ENCODE measurements at regions not wholly inside any gene's neighbourhood (a gene's known extent, or its start where the extent isn't known, plus 50 kb on each side); places are given as distances from the start of the nearest gene placed in this dataset.

DNA sequence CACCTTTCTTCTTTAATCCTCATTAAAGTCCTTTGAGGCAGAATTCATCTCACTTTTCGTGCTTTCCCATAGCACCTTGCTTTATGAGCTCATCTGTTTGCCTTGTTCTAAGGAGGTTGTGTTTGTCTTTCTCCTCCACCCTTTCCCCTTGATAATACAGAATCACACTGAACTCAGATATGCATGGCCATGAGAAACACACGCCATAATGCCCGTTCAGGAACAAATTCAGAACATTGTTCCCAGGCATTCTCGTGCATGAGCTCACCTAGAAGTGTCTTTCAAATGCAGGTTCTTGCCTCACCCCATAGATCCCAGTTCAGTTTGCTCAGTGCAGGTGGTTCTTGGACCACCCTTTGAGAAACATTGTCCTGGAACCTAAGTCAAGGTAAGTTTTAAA lies 71.1 kb downstream of the TMEM114 start:
- Mint-ChIP-seq H3K36me3 (ENCODE audit: low read depth) (no peaks in the 10 kb centered on the region), H3K27ac (no peak overlapping the region), H3K4me3 (no peak overlapping the region), H3K27me3 (ENCODE audit: insufficient read depth) (no peaks in the 10 kb centered on the region), H3K9me3 (no peaks in the 10 kb centered on the region), H3K4me1 (ENCODE audit: low read depth) (no peaks in the 10 kb centered on the region)
- DNase-seq (ENCODE audit: low spot score): no peak
- intact Hi-C loops (cut with micrococcal nuclease): no loop called here

DNA sequence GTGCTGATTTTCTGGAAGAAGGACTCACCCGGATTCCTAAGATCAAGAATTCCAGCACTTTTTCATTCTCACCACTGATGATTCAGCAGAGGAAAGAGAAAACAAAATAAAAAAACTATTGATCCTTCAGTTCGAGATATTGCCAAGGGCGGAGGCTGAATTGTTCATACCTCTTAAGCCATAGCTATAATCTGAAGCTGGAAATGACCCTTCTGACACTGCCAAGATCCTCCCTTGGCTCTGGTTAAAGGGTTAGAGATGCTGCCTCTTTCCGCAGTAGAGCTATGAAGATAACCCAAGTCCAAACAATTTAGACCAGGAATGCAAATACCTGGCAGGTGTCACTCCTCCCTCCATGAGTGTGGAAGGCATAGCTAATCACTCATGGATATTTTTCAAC lies 73.0 kb downstream of the TMEM114 start:
- H3K4me3 Mint-ChIP-seq: no peak overlapping the region
- intact Hi-C loops (cut with micrococcal nuclease): no loop called here
- H3K36me3 Mint-ChIP-seq (ENCODE audit: low read depth): no peaks in the 10 kb centered on the region

DNA sequence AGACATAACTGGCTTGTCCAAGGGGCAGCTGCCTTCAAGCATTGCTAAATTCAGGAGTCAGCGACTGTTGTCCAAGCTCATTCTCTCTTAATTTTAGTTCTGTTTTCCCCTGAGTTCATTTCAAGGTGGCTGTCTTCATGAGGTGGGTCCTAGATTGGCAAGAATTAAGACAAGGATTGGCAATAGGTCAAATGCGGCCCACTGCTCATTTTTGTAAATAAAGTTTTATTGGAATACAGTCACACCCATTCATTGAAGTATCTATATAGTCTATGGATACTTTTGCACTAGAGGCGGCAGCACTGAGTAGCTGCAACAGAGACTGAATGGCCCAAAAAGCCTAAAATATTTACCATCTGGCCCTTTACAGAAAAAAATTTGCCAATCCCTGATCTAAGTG lies 73.8 kb downstream of the TMEM114 start:
- Mint-ChIP-seq H3K27ac (no peak overlapping the region), H3K4me3 (no peak overlapping the region), H3K36me3 (ENCODE audit: low read depth) (no peaks in the 10 kb centered on the region), H3K27me3 (ENCODE audit: insufficient read depth) (no peaks in the 10 kb centered on the region), H3K9me3 (no peaks in the 10 kb centered on the region), H3K4me1 (ENCODE audit: low read depth) (no peaks in the 10 kb centered on the region)
- DNase-seq (ENCODE audit: low spot score): no peak
- intact Hi-C loops (cut with micrococcal nuclease): no loop called here

More for the DNA sequence above, 73.0 kb downstream of the TMEM114 start:
- Mint-ChIP-seq H3K27ac (no peak overlapping the region), H3K4me1 (ENCODE audit: low read depth) (no peaks in the 10 kb centered on the region), H3K27me3 (ENCODE audit: insufficient read depth) (no peaks in the 10 kb centered on the region), H3K9me3 (no peaks in the 10 kb centered on the region)
- DNase-seq (ENCODE audit: low spot score): no peak

DNA sequence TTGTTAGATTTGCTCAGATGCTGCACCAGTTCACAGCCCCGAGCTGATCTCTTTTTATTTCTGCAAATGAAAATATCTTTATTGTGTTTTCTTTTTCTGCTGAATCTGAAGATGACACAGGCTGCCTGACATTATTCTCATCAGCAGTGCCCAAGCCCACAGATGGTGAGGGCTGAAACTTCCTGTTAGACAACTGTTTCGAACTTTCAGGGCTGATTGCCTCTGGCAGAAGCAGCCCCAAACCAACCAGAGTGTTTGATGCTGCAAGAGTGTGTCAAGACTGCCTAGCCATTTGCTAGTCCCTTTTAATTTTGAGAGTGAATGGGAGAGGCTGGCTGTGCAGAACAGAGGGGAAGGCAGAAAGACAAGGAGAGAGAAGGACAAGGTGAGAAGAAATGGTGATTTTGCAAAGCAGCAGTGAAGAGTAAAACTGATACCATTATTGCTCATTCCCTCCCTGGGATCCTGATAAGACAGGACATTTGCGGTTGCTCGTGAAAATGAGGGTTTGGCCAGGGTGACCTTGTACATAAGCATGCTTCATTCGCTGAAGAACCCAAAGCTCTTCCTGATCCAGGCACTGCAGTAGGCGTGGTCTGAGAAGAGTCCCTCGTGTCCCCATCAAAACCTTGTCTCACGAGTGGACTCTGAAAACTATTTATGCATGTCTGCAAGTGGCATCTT lies 77.2 kb downstream of the TMEM114 start:
- Mint-ChIP-seq H3K9me3 (no peaks in the 10 kb centered on the region), H3K4me3 (no peak overlapping the region), H3K36me3 (ENCODE audit: low read depth) (no peaks in the 10 kb centered on the region), H3K27me3 (ENCODE audit: insufficient read depth) (no peaks in the 10 kb centered on the region), H3K4me1 (ENCODE audit: low read depth) (no peaks in the 10 kb centered on the region), H3K27ac (no peak overlapping the region)
- intact Hi-C loops (cut with micrococcal nuclease): no loop called here
- no peak for DNase-seq (ENCODE audit: low spot score)

DNA sequence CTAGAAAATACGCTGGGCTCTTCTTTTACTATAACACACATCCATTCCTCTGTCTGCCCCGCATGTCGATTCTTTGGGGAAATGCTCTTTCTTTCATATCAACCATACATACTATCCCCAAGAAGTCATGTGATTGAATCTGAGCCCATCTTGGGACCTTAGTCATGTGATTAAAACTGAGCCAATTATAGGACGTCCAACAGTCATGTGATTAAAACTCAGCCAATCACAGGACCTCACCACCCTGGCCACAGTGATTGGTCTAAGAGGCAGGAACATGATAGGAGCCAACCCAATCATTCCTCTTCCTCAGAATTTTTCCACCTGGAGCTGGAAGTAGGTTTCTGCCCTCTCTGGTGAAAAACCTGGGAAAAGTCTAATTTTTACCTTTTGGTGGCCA lies 78.8 kb downstream of the TMEM114 start:
- intact Hi-C loops (cut with micrococcal nuclease): no loop called here

DNA sequence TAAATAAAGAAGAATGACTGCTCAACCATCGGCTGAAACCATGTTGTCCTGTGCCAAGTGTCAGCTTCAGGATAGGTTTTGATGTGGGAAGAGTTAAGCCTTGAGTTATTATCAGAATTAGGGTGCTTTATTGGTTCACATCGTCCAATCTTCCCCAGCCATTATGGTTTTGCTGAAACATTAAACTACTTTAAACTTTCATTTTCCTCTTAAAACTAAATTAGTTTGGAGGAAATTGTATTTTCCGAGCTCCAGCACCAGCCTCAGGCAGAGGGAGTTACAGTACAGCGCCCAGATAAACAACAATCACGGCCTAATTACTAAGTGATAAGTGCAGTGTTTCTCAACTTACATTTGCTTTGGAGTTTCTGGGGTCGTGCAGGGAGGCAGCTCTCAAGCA lies 80.2 kb downstream of the TMEM114 start:
- DNase-seq (ENCODE audit: low spot score): no peak
- Mint-ChIP-seq H3K36me3 (ENCODE audit: low read depth) (no peaks in the 10 kb centered on the region), H3K4me1 (ENCODE audit: low read depth) (no peaks in the 10 kb centered on the region), H3K9me3 (no peaks in the 10 kb centered on the region), H3K4me3 (no peak overlapping the region), H3K27ac (no peak overlapping the region), H3K27me3 (ENCODE audit: insufficient read depth) (no peaks in the 10 kb centered on the region)
- intact Hi-C loops (cut with micrococcal nuclease): no loop called here

More for the DNA sequence above, 78.8 kb downstream of the TMEM114 start:
- Mint-ChIP-seq H3K36me3 (ENCODE audit: low read depth) (no peaks in the 10 kb centered on the region), H3K4me3 (no peak overlapping the region), H3K27me3 (ENCODE audit: insufficient read depth) (no peaks in the 10 kb centered on the region), H3K9me3 (no peaks in the 10 kb centered on the region), H3K4me1 (ENCODE audit: low read depth) (no peaks in the 10 kb centered on the region), H3K27ac (no peak overlapping the region)
- DNase-seq (ENCODE audit: low spot score): no peak

DNA sequence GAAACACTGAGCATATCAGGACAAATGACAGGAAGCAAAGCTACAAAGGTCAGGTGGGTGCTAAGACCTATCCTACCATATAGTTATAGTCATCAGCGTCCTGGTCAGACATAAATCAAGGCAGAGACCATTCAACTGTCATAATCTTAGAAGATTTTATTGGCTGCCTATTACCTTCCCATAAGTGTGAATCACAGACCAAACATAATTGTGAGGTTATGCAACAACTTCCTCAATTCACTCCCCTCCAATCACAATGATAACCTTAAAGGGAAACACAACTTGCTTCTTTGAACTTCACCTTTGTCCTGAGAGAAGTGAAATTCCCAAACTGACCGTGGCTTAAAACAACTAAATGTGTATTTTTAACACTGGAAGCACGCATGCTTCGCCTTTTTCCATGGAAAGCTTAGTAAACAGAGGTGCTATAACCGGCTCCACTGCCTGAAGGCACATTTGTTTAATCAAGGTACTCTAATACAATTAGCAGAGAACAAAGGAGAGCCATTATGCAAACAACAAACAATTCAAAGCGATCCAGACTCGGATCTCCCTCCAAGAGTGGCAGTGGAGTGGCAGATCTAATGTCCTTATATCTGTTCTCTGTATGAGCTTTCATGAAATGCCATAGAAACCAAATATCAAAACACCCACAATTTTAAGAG lies 84.9 kb downstream of the TMEM114 start:
- DNase-seq (ENCODE audit: low spot score): no peak
- Mint-ChIP-seq H3K27me3 (ENCODE audit: insufficient read depth) (no peaks in the 10 kb centered on the region), H3K9me3 (no peaks in the 10 kb centered on the region), H3K27ac (no peak overlapping the region), H3K4me1 (ENCODE audit: low read depth) (no peaks in the 10 kb centered on the region), H3K36me3 (ENCODE audit: low read depth) (no peaks in the 10 kb centered on the region), H3K4me3 (no peak overlapping the region)
- intact Hi-C loops (cut with micrococcal nuclease): no loop called here

DNA sequence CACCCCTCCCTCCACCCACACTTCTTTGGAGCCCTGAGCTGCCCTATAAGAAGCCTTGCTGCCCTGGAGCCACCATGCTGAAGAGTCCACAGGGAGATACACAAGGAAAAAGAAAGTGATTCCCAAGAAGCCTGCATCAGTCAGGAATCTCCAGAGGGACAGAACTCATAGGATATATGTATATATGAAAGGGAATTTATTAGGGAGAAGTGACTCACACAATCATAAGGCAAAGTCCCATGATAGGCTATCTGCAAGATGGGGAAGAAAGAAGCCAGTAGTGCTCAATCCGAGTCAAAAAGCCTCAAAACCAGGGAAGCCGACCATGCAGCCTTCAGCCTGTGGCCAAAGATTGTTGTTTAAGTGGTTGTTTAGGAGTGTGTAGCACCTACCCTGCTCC lies 87.9 kb downstream of the TMEM114 start:
- Mint-ChIP-seq H3K9me3 (no peaks in the 10 kb centered on the region), H3K27me3 (ENCODE audit: insufficient read depth) (no peaks in the 10 kb centered on the region), H3K4me3 (no peak overlapping the region), H3K27ac (no peak overlapping the region), H3K36me3 (ENCODE audit: low read depth) (no peaks in the 10 kb centered on the region), H3K4me1 (ENCODE audit: low read depth) (no peaks in the 10 kb centered on the region)
- no peak for DNase-seq (ENCODE audit: low spot score)
- intact Hi-C loops (cut with micrococcal nuclease): no loop called here

DNA sequence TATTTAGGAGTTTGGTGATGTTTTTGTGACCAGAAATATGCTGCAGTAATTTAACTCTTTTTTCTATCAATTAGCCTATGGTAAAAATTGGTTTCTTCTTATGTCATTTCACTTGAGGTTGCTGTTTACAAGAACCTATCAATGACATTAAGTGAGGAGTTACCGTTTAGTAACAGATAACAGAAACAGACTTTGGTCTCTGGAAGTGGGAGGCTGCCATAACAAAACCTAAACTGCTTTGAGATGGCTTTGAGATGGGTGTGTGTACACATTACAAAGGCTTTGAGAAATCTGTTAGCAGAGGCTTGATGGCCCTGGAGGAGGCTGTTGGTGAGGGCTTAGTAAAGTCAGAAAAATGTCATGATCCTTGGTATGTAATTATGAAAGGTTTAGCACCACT lies 90.0 kb downstream of the TMEM114 start:
- Mint-ChIP-seq H3K27me3 (ENCODE audit: insufficient read depth) (no peaks in the 10 kb centered on the region), H3K36me3 (ENCODE audit: low read depth) (no peaks in the 10 kb centered on the region), H3K9me3 (no peaks in the 10 kb centered on the region), H3K27ac (no peak overlapping the region), H3K4me1 (ENCODE audit: low read depth) (no peaks in the 10 kb centered on the region), H3K4me3 (no peak overlapping the region)
- intact Hi-C loops (cut with micrococcal nuclease): no loop called here
- DNase-seq (ENCODE audit: low spot score): no peak

DNA sequence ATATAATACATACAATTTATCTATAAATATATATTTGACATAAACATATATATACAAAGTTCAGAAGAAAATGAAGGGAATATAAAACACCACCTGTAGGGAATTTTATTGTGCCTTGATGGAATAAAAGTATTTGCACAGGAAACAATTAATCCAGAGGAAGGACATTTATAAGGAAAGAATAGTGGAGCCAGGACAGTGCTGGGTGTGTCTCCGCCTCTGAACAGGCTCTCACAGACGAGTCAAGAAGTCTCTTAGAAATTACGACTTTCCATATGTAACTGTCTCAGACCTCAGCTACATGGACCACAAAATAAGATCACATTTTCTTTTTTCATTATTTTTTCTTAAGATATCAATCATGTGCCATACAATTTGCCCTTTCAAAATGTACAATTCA lies 93.9 kb downstream of the TMEM114 start:
- no peaks in the 10 kb centered on the region for H3K27me3 Mint-ChIP-seq (ENCODE audit: insufficient read depth)

DNA sequence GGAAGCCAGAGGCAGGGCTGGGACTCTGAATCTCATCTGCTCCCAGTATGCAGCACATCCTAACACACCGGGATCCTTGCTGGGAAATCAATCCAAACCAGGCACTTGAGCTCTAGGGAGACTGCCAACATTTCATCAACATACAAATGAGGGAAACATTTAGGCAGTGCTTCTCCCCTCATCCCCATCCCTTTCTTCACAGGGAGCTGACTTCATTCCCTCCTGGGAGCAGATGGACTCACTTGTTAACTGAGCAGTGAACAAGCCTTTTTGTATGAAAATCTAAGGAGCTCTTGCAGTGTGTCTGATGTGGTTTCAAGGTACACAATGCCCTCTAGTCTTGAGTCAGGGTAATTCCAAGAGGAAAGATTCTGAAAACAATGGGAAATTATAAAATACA lies 96.3 kb downstream of the TMEM114 start:
- no peak overlapping the region for H3K27ac Mint-ChIP-seq

More for the DNA sequence above, 93.9 kb downstream of the TMEM114 start:
- H3K36me3 Mint-ChIP-seq (ENCODE audit: low read depth): no peaks in the 10 kb centered on the region
- H3K9me3 Mint-ChIP-seq: no peaks in the 10 kb centered on the region
- no peaks in the 10 kb centered on the region for H3K4me1 Mint-ChIP-seq (ENCODE audit: low read depth)
- no peak overlapping the region for H3K27ac Mint-ChIP-seq
- intact Hi-C loops (cut with micrococcal nuclease): no loop called here
- no peak for DNase-seq (ENCODE audit: low spot score)
- no peak overlapping the region for H3K4me3 Mint-ChIP-seq

DNA sequence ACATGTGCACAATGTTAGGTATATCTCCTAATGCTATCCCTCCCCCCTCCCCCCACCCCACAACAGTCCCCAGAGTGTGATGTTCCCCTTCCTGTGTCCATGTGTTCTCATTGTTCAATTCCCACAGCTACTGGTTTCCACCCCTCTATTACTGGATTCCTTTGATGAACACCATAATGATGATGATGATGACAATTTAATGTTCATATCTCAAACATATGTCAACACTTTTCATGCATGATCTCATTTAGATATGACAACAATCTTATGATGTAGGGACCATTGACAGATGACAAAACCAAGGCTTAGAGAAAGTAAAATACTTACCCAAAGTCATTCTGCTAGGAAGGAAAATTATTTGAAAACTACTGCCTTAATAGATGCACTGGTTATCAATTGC lies 97.6 kb downstream of the TMEM114 start:
- Mint-ChIP-seq H3K9me3 (no peaks in the 10 kb centered on the region), H3K4me3 (no peak overlapping the region), H3K27ac (no peak overlapping the region), H3K36me3 (ENCODE audit: low read depth) (no peaks in the 10 kb centered on the region), H3K27me3 (ENCODE audit: insufficient read depth) (no peaks in the 10 kb centered on the region), H3K4me1 (ENCODE audit: low read depth) (no peaks in the 10 kb centered on the region)
- intact Hi-C loops (cut with micrococcal nuclease): no loop called here
- DNase-seq (ENCODE audit: low spot score): no peak

More for the DNA sequence above, 96.3 kb downstream of the TMEM114 start:
- Mint-ChIP-seq H3K36me3 (ENCODE audit: low read depth) (no peaks in the 10 kb centered on the region), H3K27me3 (ENCODE audit: insufficient read depth) (no peaks in the 10 kb centered on the region), H3K9me3 (no peaks in the 10 kb centered on the region), H3K4me1 (ENCODE audit: low read depth) (no peaks in the 10 kb centered on the region), H3K4me3 (no peak overlapping the region)
- intact Hi-C loops (cut with micrococcal nuclease): no loop called here
- no peak for DNase-seq (ENCODE audit: low spot score)

DNA sequence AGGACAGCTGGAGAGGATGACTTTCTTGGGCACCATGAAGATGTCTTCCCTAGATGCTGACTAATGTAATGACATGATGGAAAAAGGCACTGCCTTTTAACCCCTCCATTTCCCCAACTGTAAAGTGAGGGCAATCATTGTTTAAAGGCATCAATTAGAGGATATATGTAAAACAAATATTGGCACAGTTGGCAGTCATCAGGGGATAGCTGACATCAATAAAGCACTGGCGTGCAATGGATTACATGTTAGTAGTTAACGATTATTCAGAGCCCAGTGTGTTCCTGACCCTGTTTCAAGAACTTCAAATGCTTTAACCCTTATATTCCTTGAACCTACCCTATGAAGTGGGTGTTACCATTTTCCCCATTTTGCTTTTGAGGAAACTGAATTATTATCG lies 100.7 kb downstream of the TMEM114 start:
- Mint-ChIP-seq H3K4me1 (ENCODE audit: low read depth) (no peaks in the 10 kb centered on the region), H3K27me3 (ENCODE audit: insufficient read depth) (no peaks in the 10 kb centered on the region), H3K9me3 (no peaks in the 10 kb centered on the region), H3K27ac (no peak overlapping the region), H3K4me3 (no peak overlapping the region), H3K36me3 (ENCODE audit: low read depth) (no peaks in the 10 kb centered on the region)
- intact Hi-C loops (cut with micrococcal nuclease): no loop called here
- DNase-seq (ENCODE audit: low spot score): no peak

DNA sequence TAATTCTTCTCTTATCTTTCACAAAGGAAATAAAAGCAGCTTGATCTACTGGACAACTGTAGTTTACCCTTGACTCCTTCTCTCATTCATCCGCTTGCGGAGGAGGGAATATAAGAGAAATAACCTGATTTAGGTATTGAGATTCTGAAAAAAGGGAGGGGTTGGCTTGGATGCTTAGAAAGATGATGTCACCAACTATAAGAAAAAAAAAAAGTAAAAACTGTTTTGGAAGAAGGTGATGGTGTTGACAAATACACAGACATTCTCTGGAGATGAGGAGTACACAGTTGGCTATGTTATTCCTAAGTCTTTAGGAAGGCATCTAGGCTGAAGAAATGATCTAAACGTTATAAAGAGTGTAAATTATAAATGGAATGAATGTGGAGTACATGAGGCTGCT lies 103.3 kb downstream of the TMEM114 start:
- no peaks in the 10 kb centered on the region for H3K4me1 Mint-ChIP-seq (ENCODE audit: low read depth)
- no peaks in the 10 kb centered on the region for H3K36me3 Mint-ChIP-seq (ENCODE audit: low read depth)
- intact Hi-C loops (cut with micrococcal nuclease): no loop called here
- no peak overlapping the region for H3K4me3 Mint-ChIP-seq
- H3K27me3 Mint-ChIP-seq (ENCODE audit: insufficient read depth): no peaks in the 10 kb centered on the region
- DNase-seq (ENCODE audit: low spot score): no peak
- H3K27ac Mint-ChIP-seq: no peak overlapping the region
- H3K9me3 Mint-ChIP-seq: no peaks in the 10 kb centered on the region
